NCI-H748 (cell line): ENCODE measurements at regions not wholly inside any gene's neighbourhood (a gene's known extent, or its start where the extent isn't known, plus 50 kb on each side); places are given as distances from the start of the nearest gene placed in this dataset.
"Not testable (repeated sequence)": the region's sequence is repeated elsewhere in the genome, so short reads cannot be mapped to it uniquely, and the experiment has no call there.

Source experiments
- DNase-seq: peaks from one replicate; lab custom pipeline; 2025; ENCODE audit not compliant: unreplicated experiment; lab: John Stamatoyannopoulos, UW

GRCh38 chr9:81811688-81812087, 116.5 kb upstream of the SPATA31D4 start:
- DNase-seq = not testable (repeated sequence)

GRCh38 chr9:81814401-81814793, 113.8 kb upstream of the SPATA31D4 start:
- DNase-seq = peak; percentile 92

- DNase-seq = peak; percentile 63
Measured at GRCh38 chr9:81814794-81815464, 113.3 kb upstream of the SPATA31D4 start.

- no peak for DNase-seq
Measured at GRCh38 chr9:81815781-81816180, 112.4 kb upstream of the SPATA31D4 start.

GRCh38 chr9:81819155-81819554, 109.1 kb upstream of the SPATA31D4 start:
- no peak for DNase-seq

- DNase-seq = no peak
Measured at GRCh38 chr9:81819859-81820546, 108.2 kb upstream of the SPATA31D4 start.

GRCh38 chr9:81822301-81822865, 105.8 kb upstream of the SPATA31D4 start:
- DNase-seq = no peak

GRCh38 chr9:81822967-81823366, 105.3 kb upstream of the SPATA31D4 start:
- DNase-seq = peak; percentile 25

- DNase-seq = no peak
Measured at GRCh38 chr9:81823672-81824554, 104.3 kb upstream of the SPATA31D4 start.

GRCh38 chr9:81824802-81825730, 103.2 kb upstream of the SPATA31D4 start:
- DNase-seq = no peak

GRCh38 chr9:81825846-81826516, 102.2 kb upstream of the SPATA31D4 start:
- DNase-seq = no peak

GRCh38 chr9:81826517-81826906, 101.7 kb upstream of the SPATA31D4 start:
- DNase-seq = peak; percentile 88

GRCh38 chr9:81827616-81828296, 100.5 kb upstream of the SPATA31D4 start:
- DNase-seq = no peak

GRCh38 chr9:81829195-81829882, 98.9 kb upstream of the SPATA31D4 start:
- no peak for DNase-seq

GRCh38 chr9:81830431-81830830, 97.8 kb upstream of the SPATA31D4 start:
- DNase-seq = not testable (repeated sequence)

GRCh38 chr9:81832571-81833285, 95.5 kb upstream of the SPATA31D4 start:
- DNase-seq = no peak

GRCh38 chr9:81833563-81834345, 94.5 kb upstream of the SPATA31D4 start:
- no peak for DNase-seq
